Limb (tissue), 2 donors: ENCODE measurements at regions not wholly inside any gene's neighbourhood (a gene's known extent, or its start where the extent isn't known, plus 50 kb on each side); places are given as distances from the start of the nearest gene placed in this dataset.

Experiments
- DNase-seq, 2 donors: peaks; one replicate each; pipeline ENCODE4 v3.0.0-alpha.2; 2016; ENCODE audit errors: extremely low spot score in 2 of 2

DNA sequence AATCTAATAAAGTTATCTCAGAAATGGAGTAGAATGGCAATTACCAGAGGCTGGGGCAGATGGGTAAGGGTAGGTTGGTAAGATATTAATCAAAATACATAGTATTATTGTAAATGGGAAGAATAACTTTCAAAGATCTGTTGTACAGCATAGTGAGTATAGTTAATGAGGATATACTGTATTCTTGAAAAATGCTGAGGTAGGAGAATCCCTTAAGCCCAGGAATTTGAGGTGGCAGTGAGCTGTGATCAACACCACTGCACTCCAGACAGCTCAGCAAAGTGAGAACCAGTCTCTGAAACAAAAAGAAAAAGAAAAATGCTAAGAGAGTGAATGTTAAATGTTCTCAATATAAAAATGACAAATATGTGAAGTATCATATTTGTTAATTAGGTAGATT lies 1033.7 kb downstream of the KCNT2 start:
- DNase-seq = no peak

DNA sequence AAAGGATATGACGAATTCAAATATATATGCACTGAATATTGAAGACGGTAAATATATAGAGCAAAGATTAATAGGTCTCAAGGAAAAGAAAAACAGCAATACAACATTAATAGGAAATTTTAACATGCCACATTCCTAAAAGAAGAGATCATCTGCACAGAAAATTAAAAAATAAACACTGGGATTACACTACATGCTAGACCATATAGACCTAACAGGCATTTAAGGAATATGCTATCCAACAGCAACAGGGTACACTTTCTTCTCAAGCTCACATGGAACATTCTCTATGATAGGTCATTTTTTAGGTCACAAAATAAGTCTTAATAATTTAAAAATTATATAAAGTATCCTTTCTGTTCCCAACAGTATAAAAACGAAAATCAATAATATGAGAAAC lies 1038.3 kb downstream of the KCNT2 start:
- DNase-seq = no peak

GRCh38 chr1:195568389-195568788 lies 1039.9 kb downstream of the KCNT2 start:
- DNase-seq = no peak

- no peak for DNase-seq
Measured at GRCh38 chr1:195562074-195562473, 1046.2 kb downstream of the KCNT2 start.

DNA sequence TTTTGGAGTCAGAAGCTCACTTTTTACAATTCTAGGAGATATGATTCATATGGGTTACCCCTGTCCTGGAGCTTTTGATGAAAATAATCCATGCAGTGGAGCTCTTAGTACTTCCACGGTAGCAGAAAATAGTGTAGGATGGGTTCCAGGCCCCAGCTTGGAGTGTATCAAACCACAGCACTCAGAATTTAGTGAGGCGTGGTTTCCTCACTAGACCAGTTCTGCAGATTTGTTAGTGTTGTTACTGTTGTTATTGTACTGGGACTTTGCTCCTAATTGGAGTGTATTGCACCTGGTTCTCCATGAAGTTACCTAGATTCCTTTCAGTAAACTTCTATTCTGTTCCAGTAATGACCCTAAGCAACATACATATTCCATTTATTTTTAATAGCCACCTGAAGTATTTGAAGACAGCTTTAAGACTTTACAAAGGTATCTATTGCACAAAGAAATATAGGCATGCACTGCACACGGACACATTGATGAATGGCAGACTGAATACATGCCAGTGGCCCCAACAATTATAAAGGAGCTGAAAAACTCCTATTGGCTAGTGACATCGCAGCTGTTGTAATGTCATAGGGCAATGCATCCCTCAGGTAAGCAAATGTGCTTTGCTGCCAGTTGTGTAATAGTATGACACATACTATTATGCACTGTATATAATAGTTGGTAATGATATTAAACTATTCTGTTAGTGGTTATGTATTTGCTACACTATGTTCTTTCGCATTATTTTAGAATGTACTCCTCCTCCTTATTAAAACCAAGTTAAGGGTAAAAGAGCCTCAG lies 1058.0 kb downstream of the KCNT2 start:
- no peak for DNase-seq

DNA sequence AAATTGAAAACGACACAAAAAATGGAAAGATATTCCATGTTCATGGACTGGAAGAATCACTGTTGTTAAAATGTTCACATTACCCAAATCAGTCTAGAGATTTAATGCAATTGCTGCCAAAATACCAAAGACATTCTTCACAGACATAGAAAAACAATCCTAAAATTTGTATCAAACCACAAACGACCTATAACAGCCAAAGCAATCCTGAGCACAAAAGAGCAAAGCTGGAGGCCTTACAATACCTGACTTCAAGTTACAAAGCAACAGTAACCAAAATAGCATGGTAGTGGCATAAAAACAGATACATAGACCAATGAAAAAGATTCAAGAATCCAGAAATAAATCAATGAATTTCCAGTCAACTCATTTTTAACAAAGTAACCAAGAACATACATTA lies 1077.3 kb downstream of the KCNT2 start:
- DNase-seq = no peak

DNA sequence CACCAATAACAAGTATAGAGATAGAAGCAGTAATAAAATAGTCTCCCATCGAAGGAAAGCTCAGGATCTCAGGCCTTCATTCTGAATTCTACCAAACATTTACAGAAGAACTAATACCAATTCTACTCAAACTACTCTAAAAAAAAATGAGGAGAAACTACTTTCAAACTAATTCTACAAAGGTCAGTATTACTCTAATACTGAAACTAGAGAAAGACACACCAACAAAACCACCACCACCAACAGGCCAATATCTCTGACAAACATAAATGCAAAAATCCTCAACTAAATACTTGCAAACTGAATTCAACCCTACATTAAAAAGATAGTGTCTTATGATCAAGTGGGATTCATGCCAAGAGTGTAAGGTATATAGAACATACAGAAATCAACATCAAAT lies 1078.4 kb downstream of the KCNT2 start:
- DNase-seq = no peak

DNA sequence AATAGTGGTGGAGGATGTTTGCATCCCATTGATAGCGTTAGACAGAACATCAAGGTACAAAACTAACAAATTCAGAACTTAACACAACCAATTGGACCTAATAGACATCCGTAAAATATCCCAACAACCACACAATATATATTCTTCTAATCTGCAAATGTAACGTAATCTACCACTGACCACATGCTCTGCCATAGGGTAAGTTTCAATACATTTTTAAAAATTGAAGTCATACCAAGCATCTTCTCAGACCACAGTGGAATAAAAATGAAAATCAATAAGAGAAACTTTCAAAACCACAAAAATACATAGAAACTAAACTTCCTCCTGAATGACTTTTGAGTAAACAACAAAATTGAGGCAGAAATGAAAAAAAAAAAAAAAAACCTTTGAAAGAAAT lies 1087.5 kb downstream of the KCNT2 start:
- DNase-seq = no peak

DNA sequence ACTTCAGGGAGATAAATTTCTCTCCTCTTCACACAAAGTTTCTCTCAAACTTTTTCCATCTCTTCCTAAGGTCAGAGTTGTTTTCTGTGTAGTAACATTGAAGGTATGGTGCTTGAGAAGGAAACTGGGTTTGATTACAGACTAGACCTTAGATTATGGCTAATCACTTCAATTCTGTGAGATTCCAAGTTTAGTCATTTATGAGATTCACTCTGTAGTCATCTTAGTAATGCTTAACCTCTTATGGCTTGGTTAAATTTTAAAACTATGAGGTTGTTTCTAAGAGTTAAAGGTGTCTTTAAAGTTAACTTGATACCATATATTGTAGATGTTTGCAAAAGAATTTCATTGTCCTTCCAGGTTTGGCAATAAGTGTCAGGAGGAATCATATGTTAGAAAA lies 1092.2 kb downstream of the KCNT2 start:
- no peak for DNase-seq

DNA sequence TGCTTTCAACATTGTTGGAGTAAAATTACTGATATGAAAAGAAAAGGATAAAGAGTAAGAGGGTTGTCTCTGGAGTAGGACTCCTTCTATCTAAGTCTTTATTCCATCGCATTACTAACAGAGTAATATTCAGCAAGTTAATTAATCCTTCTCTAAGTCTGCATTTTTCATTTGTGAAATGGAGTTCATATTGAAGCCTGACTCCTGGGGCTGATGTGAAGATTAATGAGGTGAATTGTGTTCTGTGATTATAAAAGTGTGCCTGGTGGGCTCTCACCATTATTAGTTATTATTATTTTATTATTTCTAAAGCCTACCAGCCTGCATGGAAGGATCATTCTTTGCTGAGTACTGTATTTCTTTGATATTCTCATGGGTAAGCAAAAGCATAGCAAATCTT lies 1096.7 kb downstream of the KCNT2 start:
- no peak for DNase-seq

DNA sequence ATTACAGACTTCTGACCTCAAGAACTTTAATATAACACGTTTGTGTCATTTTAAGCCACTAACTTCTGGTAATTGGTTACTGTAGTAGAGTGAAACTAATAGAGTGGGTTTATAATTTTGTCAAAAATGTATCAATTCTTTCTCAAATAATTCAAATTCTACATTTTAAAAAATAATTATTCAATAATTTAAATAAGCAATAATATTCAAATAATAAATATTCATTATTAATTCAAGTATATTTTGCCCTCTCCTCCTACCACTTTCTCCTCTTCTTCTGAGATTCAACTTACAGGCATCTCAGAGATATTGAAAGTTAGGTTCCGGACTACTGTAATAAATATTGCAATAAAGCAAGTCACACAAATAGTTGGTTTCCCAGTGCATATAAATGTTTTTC lies 1107.1 kb downstream of the KCNT2 start:
- no peak for DNase-seq

DNA sequence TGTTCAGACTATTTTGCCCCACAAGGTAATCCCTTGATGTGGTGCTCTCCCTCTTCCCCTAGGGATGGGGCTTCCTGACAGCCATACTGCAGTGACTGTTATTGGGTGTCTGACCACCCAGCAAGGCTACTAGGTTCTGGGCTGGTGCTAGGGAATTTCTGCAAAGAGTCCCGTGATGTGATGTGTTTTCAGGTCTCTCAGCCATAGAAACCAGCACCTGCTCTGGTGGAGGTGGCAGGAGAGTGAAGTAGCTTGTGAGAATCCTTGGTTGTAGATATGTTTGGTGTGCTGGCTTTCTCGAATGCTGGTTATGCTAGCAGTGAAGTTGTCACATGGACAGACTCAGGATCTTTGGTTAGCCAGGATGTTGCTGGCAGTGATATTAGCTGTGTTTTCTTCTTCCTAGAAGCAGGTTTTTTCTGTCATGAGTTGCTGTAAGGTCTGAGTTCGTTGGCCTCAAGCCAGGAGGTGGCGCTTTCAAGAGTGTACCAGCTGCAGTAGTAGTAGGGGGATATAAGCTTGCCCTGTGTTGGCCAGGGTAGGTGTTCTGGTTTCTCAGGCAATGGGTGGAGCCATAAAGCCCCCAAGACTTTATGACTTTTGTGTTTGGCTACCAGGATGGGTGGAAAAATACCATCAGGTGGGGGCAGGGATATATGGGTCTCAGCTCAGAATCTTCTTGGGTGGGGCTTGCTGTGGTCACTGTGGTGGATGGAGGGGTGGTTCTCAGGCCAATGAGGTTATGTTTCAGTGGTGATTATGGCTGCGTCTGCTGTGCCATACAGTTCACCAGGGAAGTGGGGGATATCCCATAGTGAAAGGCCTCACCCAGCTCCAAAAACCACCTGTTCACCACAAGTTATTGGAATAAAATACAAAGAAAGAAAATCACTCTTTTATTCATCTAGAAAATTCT lies 1112.3 kb downstream of the KCNT2 start:
- no peak for DNase-seq

DNA sequence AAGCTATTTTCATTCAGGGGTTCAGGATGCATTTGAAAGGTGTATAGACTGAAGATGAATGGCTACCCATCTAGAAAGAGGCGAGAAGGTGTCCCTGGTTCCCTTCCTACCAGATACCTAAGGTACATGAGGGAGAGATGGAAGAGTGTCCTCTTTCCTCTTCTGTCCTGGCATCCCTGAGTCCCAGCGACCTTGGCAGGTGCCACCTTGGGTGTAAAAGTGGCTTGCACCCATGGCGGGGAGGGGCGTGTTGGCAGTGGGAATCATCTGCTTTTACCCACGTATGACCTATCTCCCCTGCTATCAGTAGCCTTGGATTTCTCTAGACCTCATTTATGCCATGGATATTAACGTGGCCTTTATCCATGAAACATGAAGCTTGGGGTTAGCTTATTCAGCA lies 1126.1 kb downstream of the KCNT2 start:
- no peak for DNase-seq

- no peak for DNase-seq
Measured at GRCh38 chr1:195481293-195481692, 1126.9 kb downstream of the KCNT2 start.

GRCh38 chr1:195475568-195475967 lies 1132.7 kb downstream of the KCNT2 start:
- DNase-seq = no peak

- no peak for DNase-seq
Measured at GRCh38 chr1:195472291-195472690, 1135.9 kb downstream of the KCNT2 start.

DNA sequence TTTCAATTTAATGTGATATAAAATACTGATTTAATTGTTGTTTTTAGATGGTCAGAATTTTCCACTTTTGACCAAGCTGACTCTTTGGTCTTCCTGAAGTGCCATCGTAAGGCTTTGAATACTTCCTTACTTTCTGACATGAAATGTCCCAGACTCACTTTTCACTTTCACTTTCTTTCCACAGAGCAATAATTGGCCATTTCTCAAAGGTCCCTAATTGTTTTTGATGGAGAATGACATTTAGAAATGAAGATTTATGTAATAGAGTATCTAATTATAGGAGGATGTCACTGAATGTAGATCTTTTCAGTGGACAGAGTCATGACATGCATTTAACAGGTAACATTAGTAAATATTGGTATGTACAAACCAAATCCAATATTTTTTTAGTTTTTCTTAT lies 1141.6 kb downstream of the KCNT2 start:
- DNase-seq = no peak

DNA sequence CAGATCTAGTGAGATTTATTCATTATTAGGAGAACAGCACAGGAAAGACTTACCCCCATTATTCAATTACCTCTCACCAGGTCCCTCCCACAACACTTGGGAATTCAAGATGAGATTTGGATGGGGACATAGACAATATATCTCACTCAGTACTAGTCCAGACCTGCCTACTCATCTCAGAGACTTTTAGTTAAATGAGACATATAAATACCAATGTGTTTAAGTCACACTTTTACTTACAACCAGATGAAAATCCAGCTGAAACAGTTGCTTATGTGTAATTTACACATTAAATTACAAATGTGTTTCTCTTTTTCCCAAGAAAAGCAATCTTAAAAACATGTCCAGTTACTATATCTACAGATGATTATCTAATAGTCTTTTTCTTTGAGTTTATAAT lies 1145.6 kb downstream of the KCNT2 start:
- no peak for DNase-seq

DNA sequence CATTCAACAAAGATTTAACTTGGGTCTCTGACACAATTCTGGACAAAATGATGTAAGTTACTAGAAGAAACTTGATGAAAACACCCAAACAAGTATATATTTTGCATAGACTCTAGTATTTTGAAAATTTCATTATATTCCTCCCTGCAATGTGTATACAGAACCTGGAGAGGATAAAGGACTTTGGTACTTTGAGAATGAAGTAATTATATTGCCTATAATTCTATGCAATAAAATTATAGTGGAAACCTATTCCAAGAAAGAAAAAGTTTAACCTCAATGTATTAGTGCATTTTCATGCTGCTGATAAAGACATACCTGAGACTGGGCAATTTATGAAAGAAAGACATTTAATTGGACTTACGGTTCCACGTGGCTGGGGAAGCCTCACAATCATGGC lies 1146.1 kb downstream of the KCNT2 start:
- DNase-seq = no peak

DNA sequence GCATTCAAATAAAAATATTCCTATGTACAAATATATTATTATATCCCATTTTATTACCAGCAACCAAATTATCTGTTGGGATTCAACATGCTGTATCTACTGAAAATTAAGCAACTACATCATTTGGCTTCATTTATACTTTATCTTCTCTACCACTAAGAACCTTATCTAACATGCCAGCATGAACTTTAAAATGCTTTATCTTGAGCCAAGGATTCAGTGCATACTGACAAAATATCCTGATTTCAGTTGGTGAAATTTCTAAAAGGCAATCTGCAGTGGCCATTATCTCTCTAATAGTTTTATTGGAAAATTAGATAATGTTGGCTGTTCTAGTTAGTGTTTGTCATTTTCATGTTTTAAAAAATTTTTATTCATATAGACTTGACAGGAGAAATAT lies 1149.9 kb downstream of the KCNT2 start:
- no peak for DNase-seq

DNA sequence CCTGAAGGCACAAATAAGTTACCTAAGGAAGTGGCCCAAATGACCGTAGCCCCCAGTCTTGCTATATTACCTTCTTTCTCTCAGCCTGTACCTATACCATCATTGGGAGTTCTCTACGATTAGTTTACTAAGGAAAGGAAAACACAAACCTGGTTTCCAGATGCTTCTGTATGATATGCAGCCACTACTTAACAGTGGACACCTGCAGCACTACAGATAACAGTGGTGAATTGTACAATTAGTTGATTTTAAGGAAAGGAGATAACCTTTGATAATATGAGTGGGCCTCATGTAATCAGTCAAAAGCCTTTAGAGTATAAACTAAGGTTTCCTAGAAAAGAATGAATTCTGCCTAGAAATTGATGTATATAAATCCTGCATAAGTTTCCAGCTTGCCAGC lies 1157.4 kb downstream of the KCNT2 start:
- no peak for DNase-seq

DNA sequence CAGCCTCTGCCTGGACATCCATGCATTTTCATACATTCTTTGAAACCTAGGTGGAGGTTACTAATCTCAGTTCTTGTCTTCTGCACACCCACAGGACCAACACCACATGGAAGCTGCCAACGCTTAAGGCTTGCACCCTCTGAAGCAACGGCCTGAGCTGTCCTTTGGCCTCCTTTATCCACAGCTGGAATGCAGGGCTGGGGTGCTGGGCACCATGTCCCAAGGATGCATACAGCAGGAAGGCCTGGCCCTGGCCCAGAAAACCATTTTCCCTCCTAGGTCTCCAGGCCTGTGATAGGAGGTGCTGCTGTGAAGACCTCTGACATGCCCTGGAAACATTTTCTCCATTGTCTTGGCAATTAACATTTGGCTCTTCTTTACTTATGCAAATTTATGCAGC lies 1168.6 kb downstream of the KCNT2 start:
- no peak for DNase-seq
